Nucleus accumbens (tissue), 56 donors: ENCODE measurements at regions not wholly inside any gene's neighbourhood (a gene's known extent, or its start where the extent isn't known, plus 50 kb on each side); places are given as distances from the start of the nearest gene placed in this dataset.

Experiments used
- DNase-seq, 56 donors: peaks; one replicate each; lab custom pipeline; 2025; lab: John Stamatoyannopoulos, UW

DNA sequence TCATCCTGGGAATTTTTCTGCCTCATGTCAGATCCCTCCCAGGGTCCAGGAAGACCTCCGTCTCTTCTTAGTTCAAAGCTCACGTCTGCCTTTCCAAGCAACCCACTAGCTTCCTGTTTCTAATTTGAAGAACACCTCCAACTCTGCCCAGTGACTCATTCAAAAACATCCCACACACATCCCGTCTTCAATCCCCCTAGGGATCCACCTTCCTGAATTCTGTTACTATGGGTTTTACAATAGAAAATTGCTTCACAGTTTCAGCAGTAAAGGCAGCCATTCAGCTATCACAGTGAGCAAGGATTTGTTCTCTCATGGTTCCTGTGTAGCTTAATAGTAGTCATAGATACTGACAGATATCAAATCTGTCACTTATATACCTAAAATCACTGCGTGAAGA, 308.3 kb upstream of the CCDC54 start:
- DNase-seq: peak in 13 of 56 donors; percentile 3 to 63 (median 19)

DNA sequence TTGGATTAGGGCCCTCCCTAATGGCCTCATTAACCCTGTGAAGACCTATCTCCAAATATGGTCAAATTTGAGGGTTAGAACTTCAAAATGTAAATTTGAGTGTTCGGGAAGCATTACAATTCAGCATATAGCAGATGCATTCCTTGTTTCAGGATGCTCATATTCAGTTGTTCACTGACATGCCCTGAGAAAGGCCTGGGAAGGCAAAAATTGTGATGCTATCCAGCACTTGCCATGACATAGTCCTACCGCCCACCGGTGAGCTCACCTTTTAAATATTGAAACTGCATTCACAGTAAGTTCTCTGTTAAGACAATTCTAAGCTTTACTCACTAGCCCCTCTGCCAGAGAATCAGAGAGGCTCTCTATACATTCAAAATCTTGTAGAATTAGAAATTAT, 300.3 kb upstream of the CCDC54 start:
- DNase-seq: no peak

DNA sequence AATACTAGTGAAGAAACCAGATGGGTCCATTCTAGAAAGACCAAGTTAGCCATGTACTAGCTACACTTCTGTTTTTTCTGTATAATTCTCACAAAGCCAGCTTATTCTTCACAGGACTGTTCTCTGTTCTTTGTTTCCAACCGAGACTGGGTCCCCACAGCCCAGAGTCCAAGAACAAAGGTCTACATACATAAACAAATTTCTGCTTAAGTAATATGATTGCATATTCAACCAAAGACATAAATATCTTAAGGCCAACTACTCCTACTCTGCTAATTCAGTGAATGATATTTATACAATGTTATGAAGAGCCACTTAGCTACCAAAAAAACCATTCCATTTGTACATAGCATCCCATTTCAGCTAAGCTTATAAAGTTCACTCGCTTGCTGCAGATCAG, 299.8 kb upstream of the CCDC54 start:
- peak in 2 of 56 donors; percentile 3 to 10 for DNase-seq

DNA sequence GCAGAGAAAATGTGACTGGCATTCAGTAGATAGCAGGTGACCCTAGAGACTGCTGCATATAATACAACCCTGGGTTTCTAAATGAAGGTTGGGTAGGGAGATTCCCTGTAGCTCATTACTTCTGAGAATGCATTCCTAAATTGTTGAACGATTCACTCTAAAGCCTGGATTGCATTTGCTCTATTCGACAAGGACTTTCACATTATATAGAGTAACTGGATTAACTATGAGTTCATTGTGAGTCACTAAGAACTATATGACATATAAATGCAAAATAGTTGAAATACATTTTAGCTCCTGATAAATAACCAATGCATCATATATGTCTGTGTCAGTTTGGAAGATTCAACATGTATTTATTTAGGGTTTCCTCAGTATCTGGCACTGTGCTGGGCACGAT, 294.7 kb upstream of the CCDC54 start:
- DNase-seq: no peak

DNA sequence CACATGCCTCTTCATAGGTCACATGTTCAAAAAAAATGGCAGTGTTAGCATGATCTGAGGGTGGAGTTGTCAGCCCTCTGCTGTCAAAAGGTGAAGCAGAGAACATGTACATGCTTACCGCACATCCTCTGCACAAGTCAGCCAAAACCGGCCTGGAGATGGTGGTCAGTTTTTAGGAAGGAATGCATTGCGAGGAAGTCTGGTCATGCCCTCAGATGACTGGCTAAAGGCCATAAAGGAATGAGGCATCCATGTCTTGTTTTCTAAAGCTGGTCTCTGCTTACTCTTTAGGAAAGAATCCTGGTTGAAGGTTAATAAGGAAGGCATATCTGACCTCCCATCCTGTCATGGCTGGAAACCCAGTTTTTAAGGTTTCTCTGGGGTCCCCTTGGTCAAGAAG, 292.0 kb upstream of the CCDC54 start:
- DNase-seq: no peak

DNA sequence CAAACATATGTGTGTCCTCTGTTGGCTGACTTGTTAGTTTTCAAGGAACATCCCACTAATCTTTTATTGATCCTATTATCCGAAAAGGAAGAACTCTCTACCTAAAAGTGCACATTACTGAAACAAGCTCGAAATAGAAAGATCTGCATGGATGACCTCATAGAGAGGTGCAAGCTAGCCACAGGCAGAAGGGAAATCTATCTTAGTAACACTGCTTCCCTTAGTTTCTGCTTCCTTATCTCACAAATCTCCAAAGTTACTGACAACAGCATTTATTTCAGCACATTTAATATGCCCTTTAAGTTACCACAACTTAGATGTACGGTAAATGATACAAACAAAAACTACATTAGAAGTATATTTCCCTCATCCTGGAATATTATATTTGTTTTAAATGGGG, 285.1 kb upstream of the CCDC54 start:
- no peak for DNase-seq

DNA sequence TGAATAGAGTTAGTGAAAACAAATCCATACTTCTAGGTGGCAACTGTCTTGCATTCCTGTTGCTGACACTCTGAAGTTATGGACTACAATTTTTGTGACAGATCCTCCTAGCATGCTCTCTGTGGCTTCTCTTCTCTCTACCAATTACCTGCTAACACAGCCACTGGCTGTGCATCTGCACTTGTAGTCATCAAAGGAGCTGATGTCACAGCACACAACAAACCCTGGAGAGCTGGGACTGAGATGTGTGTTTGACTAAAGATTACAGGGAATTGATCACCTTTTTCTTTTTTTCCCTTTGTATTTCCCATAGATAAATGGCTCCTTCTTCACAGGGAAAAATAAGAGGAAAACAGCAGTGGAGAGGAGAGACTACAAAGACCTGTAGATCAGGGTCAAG, 278.4 kb upstream of the CCDC54 start:
- no peak for DNase-seq

DNA sequence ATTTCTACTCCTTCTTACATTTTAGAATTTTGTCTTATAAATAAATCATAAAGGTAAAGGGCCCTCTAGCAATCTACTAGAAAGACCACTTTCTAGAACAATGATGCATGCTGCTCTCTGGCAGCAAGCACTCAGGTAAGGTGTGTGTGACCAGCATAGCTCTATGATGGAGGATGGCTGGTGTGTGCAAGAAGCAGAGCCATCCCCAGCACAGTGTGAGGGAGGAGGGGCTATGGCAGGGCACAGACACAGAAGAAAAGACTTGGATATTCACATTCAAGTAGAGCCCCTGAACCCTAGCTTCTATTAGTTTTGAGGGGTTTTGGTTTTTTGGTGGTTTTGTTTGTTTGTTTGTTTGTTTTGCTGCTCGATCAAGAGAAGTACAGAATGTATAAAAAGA, 277.1 kb upstream of the CCDC54 start:
- DNase-seq: no peak

DNA sequence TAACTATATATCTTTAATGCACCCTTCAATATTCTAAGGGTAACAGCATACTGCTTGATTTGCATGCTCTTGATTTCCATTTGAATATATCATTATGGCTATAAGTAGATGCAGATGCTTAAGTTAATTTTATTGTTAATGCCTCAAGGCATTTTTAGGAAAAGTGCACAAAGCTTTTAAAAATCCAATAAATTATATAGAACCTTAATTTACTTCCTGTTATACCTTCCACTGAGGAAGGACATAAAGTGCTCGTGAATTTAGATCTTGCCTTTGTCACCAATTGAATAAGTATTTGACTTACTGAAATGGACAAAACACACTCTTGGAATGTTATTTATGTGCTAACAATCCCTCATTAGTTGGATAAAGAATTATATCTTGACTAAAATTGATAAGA, 276.7 kb upstream of the CCDC54 start:
- no peak for DNase-seq

DNA sequence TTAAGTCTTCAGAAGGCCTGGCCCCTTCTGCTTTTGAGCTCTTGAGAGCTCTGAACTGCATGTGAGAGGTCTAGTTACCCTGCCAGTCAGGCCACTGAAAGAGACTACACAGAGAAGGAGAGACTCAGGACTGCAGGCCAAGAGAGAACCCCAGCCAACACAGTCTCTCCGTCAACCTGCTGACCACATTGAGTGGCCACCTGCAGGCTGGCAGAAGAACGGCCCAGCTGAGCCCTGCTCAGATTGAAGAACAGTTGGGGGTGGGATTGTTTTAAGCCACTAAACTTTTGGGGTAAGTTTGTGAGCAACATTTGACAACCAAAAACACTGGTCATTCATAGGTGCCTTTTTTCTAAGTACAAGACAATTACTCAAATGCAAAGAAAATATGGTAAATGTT, 273.5 kb upstream of the CCDC54 start:
- DNase-seq: no peak

DNA sequence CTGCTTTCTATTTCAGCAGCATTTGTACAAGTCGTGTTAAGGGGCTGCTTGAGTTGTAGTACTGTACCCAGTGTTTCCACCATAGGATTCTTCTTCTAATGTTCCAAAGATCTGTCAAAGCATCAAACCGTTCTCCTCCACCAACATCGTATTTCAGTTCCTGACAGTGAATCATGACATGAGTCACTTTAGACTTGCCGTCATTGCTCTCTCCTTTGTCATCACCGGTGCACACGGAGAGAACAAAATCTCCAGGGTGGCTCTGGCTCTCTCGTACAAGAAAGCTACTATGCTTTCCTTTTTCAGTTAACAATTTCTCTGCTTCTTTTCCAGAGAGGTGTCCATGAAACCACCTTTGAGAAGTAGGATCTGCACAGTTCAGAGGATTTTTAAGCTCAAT, 270.9 kb upstream of the CCDC54 start:
- DNase-seq: peak in 9 of 56 donors; percentile 4 to 42 (median 17)

DNA sequence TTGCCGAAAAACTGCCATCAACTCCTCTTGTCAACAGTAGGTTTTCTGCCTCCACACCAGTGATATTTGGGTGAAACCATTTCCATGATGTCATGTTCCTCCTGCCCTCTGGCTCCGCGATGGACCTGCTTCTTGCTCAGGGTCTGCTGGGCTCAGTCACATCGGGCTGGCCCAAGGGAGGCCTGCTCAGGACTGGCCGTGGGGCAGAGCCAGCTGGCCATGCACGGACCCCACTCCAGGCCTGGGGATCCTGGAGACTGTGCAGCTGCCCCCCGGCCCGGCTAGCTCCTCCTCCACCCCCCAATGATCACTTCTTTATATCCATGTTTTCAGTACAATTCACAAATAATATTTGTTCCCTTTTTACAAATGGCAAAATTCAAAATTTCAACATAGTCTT, 270.3 kb upstream of the CCDC54 start:
- DNase-seq: no peak

DNA sequence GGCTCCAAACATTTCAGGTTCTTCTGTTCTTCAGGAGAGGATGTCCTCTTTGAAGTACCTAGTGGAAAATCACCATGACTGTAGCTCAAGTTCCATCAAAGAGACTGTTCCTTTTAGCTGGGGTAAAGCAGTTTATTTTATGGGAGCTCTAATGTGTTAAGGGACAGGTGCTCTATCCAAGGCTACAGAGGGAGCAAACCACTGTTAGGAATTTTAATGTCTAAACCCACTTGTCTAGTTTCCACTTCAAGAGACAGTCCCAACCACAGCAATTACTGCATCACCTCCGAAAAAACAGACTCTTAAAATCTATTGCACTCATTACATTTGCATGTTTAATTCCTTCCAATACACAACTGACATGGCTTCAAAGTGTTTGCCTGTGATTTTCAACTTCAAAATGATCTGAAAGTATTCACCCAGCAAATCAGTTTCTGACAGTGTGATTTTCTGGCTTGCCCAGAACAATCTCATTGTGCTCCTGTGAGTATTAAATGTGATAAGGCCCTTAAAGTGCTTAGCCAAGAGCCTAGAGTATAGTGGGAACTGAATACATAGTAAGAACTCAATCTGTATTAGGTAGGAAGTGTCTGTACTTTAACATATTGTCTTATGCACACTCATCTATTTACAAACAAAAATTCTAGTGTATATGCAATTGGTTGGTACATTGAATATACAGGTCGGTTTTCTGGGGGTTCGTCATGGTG, 266.5 kb upstream of the CCDC54 start:
- no peak for DNase-seq

DNA sequence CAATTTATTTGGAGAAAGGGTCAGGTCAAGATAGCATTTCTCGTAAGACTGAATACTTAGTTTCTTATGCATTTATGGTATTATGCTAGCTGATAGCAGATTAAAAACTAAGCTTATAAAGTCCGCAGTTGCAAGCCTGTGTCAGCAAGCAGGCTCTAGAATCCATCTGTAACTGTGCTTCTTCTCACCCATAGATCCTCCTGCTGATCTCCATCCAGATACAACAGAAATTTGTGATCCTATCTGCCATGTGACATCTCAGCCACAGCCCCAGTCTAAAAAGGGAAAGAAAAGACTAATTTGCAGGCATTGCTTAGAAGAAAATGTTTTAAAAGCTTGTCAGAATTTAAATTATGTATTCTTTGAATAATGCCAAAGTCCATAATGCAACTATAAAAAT, 265.4 kb upstream of the CCDC54 start:
- DNase-seq: no peak

DNA sequence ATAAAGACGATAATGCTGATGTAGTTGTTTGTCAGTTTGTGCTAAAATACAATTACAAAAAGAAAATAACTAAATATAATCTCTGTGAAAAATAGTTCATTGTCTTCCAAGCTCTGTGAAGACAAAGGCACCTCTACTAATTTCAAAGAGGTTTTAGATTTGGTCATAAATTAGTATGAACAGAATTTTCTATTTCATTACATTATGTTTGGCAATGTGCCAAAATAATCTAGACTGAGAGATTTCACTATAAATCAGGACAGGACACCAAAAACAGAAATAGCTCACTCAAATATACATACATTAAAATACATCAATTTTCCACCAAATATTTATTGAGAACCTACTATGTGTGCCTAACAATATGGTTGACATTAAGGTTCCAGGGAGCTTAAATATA, 264.9 kb upstream of the CCDC54 start:
- no peak for DNase-seq

DNA sequence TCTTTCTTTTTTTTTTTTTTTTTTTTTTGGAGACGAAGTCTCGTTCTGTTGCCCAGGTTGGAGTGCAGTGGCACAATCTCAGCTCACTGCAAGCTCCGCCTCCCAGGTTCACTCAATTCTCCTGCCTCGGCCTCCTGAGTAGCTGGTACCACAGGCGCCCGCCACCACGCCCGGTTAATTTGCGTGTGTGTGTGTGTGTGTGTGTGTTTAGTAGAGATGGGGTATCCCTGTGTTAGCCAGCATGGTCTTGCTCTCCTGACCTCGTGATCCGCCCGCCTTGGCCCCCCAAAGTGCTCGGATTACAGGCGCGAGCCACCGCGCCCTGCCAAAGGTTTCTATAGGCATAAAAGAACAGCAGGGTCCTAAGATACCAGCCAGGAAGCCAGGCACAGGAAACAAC, 261.0 kb upstream of the CCDC54 start:
- no peak for DNase-seq

DNA sequence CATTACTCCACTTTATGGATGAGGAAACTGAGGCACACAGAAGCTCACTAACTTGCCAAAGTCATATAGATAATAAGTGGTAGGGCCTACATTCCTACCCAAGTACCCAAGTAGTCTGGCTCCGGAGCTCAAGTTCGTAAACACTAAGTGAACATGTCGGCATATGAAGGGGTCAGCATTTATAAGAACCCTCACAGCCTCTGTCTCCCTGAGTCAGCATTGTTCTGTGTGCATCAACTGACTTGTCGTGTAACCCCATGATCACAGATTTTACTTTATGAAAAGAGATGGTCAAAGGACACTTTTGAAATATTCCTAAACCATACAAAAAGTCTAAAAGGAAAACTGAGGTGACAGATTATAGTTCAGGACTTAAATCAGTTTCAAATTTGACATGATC, 260.1 kb upstream of the CCDC54 start:
- no peak for DNase-seq

DNA sequence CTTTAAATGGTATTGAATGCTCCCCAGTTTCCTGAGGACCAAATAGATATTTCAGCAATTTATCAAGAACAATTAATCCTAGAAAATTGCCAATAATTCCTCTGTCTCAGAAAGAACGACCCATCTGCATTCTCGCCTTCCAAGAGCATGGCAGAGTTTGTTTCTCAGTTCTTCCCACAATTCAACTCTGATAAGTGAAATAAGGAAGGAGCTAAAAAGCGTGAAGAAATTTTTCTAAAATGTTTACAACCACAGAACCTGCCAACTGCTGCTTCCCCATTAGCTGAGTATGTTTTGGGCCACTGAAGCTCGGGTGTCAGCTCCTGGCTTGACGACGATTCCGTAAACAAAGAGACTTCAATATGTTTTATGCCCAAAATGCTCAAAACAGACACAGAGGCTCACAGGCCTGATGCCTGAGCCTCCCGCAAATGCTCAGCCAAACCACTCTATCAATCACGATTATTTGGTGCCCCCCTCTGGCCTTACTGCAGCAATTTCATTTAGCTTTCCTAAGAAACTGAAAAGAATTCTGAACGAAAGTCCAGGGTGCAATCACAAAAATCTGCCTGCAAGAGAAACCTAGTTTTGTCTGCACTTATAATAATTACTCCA, 259.2 kb upstream of the CCDC54 start:
- DNase-seq: peak in 51 of 56 donors; percentile 8 to 81 (median 52)

DNA sequence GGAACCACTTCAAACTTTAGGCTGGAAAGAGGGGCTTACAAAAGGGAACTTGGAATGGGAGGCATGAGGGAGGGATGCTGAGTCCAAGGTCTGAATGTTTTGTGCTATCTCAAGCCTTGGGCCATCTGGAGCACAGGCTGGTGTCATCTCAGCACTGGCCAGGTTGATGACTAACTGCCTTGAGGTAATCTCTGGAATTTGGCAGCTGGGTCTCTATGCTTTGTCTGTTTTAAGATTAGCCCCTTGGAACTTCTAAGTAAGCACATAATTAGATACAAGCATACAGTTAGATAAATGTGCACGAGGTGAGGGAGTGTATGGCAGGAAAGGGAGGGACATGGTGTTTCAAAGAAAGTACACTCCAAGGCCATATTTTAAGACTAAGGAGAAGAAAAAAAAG, 252.4 kb upstream of the CCDC54 start:
- DNase-seq: no peak

DNA sequence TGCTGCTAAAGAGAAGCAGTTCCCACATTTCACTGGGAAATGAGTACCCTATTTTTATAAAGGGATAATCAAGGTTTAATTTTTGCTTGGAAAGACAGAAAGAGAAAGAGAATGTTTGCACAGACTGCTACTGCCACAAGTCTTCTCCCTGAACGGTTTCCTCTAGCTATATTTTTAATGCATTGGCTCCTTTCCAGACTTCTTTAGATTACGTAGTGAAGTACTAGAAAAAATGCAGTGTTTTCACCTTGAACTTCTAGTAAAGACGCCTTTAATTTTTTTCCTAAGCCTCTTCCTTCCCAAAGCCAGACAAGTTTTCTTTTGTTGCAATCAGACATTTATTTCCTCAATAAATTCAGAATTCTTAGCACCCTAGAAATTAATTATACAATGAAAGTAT, 248.3 kb upstream of the CCDC54 start:
- DNase-seq: no peak

DNA sequence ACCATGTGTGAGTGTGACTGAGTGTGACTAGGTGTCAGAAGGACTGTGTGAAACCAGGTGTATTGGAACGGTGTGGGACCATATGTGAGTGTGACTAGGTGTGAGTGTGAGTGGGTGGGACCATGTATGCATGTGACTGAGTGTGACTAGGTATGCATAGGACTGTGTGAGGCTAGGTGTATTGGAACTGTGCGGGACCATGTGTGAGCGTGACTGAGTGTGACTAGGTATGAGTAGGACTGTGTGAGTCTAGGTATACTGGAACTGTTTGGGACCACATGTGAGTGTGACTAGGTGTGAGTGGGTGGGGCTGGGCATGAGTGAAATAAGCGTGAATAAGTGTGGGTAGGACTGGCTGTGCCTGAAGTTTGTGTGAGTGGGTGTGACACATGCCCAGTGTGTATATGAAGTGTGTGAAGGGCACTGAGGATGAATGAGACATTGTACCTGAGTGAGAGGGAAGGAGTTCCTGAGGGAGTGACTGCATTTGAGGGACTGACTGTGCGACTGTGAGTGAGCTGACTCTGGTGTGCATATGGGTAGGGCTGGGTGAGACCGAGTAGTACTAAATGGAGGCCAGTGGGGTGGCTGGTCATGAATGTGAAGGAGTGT, 247.0 kb upstream of the CCDC54 start:
- DNase-seq: no peak

DNA sequence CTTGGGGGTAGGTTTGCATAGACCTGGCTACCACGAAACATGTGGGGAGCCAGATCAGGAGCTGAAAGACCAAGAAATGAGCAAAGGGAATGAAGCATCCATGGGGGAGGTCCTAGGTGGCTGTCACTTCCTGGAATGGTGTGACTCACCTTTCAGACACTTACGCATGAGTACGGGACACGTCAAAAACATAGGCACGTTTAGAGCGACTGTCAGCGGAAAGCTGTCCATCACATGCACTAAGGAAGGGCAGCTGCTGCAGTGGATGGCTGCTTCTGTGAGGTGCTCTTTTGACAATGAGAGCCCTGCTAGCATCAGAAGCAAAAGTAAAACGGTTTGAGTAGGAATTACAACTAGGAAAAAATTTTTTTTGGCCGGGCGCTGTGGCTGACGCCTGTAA, 244.6 kb upstream of the CCDC54 start:
- no peak for DNase-seq
